Kidney epithelial cell (primary cell): ENCODE measurements at regions not wholly inside any gene's neighbourhood (a gene's known extent, or its start where the extent isn't known, plus 50 kb on each side); places are given as distances from the start of the nearest gene placed in this dataset.

Experiments
- DNase-seq: peaks from one replicate; pipeline ENCODE4 v3.0.0-alpha.2; 2010; ENCODE audit warnings: low read depth
- H3K27me3 ChIP-seq: 2 replicates; pipeline ENCODE4 v1.6.0; 2011; ENCODE audit warnings: low read length; ENCODE audit not compliant: control insufficient read depth, insufficient read depth
- H3K36me3 ChIP-seq: 2 replicates; pipeline ENCODE4 v1.5.1; 2011; ENCODE audit warnings: low read length; ENCODE audit not compliant: control insufficient read depth, insufficient read depth
- H3K4me3 ChIP-seq: 2 replicates; pipeline ENCODE4 v1.5.1; 2011; ENCODE audit warnings: low read depth, mild to moderate bottlenecking, control low read depth, low read length
- CTCF ChIP-seq: IDR thresholded peaks from 2 replicates; pipeline ENCODE4 v1.5.1; 2011; ENCODE audit warnings: mild to moderate bottlenecking, moderate library complexity, low read length, control low read depth, inconsistent platforms; ENCODE audit not compliant: insufficient read depth, poor library complexity, severe bottlenecking

DNA sequence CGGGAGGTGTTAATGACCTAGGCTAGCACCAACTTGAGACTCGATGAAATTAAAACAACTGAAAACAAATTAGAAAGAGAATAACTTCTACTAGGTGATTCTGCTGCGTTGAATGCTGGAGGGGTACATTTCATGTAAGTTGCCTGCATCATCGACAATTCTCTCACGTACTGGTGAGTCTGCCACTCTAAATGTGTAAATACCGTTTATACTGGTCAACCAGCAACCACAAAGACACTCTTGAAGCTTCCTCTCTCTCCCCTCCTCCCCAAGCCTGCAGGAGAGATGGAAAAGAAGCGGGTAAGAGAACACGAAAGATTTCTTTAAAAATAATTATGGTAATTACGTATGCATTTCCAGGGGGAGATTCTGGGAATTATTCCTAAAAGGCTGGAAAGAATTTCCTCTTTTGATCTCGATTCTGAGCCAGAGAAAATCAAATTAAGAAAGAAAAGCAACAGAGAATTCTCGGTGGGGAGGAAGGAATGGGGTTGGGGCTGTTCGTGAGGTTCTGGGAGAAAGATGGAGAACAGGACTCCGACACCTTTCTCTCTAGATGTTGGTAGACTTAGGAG, 68.6 kb upstream of the MRTFB start:
- Histone ChIP-seq H3K36me3 (no peaks in the 10 kb centered on the region), H3K27me3 (no peaks in the 10 kb centered on the region), H3K4me3 (no peak overlapping the region)
- DNase-seq = no peak
- TF ChIP-seq CTCF = no peak

DNA sequence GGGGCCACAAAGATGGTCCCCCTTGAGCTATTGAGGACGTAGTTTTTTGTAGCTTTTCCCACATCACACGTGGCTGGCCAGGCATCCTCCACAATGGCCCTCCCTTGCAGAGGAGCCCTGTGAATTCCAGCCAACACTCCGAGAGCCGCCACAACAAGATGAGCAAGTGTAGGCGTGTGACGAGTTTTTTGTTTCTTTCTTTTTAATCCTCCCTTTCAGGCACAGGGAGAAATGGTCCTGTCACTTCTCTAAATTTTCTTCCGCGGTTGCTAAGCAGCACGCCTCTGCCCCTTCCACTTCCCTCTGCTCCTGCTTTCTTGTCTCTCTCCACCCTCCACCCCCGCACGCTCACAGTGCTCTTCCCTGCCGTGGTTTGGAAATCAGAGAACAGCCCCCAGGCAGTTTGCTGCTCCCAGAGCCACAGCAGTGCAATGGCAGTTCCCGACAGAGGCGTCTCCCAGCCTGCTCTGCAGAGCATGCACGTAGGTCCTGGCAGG, 68.0 kb upstream of the MRTFB start:
- peak; percentile 23 for TF ChIP-seq CTCF
- no peak for DNase-seq
- Histone ChIP-seq H3K4me3 (peak overlapping the region; percentile 15), H3K27me3 (no peaks in the 10 kb centered on the region), H3K36me3 (no peaks in the 10 kb centered on the region)

DNA sequence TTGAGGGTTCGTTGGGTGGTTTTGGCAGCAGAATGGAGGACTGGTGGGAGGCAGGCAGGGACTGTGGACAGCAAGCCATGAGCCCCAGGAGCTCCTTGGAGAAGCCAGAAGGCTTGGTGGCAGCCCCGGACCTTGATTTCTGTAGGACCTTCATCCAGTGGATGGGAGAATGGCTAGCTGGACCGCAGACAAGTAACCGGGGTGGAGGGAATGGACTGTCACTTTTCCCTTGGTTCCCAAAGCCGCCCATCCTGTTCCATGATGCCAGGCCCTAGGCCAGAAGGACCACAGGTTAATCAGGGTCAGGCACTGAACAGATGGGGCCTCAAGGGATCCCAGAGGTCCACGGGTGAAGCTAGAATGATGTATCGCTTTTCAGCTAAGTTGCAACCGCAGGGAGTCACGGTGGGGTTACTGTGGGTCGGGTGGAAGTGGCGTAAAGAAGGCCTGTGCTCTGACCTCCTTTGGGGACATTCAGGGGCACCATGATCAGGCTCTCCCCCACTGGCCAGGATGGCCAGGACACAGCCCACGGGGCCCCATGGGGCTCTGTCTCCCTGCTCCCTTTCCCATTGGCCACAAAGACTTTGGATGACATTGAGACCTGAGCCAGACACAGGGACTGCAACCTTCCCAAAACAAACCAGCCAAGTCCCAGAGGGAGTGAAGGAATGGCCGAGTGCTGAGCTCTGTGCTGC, 66.9 kb upstream of the MRTFB start:
- no peak for TF ChIP-seq CTCF
- Histone ChIP-seq H3K36me3 (no peaks in the 10 kb centered on the region), H3K4me3 (no peak overlapping the region), H3K27me3 (no peaks in the 10 kb centered on the region)
- no peak for DNase-seq

DNA sequence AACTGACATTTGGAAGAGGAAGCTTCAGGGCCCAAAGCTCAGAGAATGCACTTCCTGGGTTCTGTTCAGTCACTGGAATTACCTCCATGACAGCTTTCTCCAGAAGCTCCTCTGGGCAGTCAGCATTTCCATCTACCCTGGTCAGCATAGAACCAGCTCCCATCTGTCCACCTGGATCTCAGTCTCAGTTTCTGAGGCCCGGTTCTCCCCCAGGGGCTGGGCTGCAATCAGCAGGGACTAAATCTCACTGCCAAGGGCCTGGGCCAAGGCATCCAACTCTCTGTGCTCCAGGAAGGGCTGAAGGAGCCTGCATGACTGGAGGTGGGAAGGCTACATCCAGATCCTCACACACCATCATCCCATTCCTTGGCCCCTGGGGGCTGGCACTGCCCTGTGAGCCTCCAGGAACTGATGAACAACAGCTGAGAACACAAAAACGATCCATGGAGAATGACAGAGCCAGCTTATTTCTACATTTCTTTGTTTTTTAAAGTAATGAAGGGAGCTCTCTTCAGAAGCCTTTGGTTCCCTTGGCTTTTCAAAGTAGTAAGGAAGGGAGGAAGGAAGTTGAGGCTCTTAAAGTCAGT, 66.3 kb upstream of the MRTFB start:
- no peak for TF ChIP-seq CTCF
- no peak for DNase-seq
- Histone ChIP-seq H3K36me3 (no peaks in the 10 kb centered on the region), H3K27me3 (no peaks in the 10 kb centered on the region), H3K4me3 (no peak overlapping the region)

DNA sequence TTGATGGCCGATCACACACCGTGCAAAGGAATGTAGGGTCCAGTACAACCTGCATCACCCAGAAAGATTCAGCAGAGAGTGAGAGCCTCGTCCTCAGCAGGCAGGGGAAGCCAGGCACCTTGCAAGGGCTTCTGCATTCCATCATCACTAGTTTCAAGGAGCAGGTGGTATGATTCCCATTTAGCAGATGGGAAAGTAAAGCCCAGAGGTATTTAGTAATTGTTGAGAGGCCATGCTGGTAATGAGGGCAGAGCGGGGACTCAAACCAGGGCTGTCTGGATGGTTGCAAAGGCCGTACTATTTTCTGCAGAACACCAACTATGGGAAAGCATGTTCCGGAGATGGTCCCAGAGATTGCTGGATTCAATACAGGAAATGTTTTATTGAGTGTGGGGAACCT, 65.8 kb upstream of the MRTFB start:
- no peaks in the 10 kb centered on the region for H3K27me3 ChIP-seq
- no peak overlapping the region for H3K4me3 ChIP-seq
- no peak for DNase-seq
- TF ChIP-seq CTCF = no peak
- no peaks in the 10 kb centered on the region for H3K36me3 ChIP-seq
